ENCODE measurements at regions not wholly inside any gene's neighbourhood (a gene's known extent, or its start where the extent isn't known, plus 50 kb on each side); places are given as distances from the start of the nearest gene placed in this dataset.

DNA sequence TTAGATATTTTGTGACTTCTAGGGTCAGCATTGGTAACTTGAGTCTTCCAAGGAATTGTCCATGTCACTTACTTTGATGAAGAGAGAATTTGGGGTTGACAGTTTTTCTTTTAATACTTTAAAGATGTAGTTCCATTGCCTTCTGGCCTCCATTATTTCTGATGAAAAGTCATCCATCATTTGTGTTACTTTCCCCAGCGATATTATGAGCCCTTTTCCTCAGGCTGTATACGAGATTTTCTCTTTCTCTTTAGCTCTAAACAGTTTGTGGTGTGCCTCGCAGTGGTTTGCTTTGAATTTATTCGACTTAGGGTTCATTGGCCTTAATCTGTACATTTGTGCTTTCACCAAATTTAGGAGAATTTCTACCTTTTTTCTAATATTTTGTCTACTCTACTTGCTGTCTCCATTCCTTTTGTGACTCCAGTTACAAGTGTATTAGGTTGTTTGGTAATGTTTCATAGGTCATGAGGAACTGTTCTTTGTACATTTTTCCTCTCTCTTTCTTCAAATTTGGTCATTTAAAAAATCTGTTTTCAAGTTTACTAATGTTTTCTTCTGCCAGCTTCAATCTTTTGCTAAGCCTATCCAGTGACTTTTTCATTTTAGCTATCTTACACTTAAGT lies 131.4 kb upstream of the OTOS start:
- TF ChIP-seq POLR2AphosphoS5 (IDR thresholded peaks at IDR 0.05; ENCODE audit: low read length) (no peak), SRF (IDR thresholded peaks at IDR 0.05; ENCODE audit: low read depth in 2 of 2, low read length in 2 of 2) (no peak)
- TF ChIP-seq, protein P1, sequence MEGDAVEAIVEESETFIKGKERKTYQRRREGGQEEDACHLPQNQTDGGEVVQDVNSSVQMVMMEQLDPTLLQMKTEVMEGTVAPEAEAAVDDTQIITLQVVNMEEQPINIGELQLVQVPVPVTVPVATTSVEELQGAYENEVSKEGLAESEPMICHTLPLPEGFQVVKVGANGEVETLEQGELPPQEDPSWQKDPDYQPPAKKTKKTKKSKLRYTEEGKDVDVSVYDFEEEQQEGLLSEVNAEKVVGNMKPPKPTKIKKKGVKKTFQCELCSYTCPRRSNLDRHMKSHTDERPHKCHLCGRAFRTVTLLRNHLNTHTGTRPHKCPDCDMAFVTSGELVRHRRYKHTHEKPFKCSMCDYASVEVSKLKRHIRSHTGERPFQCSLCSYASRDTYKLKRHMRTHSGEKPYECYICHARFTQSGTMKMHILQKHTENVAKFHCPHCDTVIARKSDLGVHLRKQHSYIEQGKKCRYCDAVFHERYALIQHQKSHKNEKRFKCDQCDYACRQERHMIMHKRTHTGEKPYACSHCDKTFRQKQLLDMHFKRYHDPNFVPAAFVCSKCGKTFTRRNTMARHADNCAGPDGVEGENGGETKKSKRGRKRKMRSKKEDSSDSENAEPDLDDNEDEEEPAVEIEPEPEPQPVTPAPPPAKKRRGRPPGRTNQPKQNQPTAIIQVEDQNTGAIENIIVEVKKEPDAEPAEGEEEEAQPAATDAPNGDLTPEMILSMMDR (IDR thresholded peaks at IDR 0.05 in 2 of 3, conservative IDR thresholded peaks at IDR 0.05 in 1 of 3; ENCODE audit: control insufficient read depth in 2 of 3, extremely low read depth in 1 of 3, insufficient read depth in 1 of 3, low read depth in 3 of 3, low read length in 3 of 3): no peak
- TF ChIP-seq, protein P2, sequence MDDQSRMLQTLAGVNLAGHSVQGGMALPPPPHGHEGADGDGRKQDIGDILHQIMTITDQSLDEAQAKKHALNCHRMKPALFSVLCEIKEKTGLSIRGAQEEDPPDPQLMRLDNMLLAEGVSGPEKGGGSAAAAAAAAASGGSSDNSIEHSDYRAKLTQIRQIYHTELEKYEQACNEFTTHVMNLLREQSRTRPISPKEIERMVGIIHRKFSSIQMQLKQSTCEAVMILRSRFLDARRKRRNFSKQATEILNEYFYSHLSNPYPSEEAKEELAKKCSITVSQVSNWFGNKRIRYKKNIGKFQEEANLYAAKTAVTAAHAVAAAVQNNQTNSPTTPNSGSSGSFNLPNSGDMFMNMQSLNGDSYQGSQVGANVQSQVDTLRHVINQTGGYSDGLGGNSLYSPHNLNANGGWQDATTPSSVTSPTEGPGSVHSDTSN (IDR thresholded peaks at IDR 0.05; ENCODE audit: insufficient replicate concordance, low read depth, low read length): no peak

Measured in GM12878 (cell line).